ENCODE measurements at regions not wholly inside any gene's neighbourhood (a gene's known extent, or its start where the extent isn't known, plus 50 kb on each side); places are given as distances from the start of the nearest gene placed in this dataset.

DNA sequence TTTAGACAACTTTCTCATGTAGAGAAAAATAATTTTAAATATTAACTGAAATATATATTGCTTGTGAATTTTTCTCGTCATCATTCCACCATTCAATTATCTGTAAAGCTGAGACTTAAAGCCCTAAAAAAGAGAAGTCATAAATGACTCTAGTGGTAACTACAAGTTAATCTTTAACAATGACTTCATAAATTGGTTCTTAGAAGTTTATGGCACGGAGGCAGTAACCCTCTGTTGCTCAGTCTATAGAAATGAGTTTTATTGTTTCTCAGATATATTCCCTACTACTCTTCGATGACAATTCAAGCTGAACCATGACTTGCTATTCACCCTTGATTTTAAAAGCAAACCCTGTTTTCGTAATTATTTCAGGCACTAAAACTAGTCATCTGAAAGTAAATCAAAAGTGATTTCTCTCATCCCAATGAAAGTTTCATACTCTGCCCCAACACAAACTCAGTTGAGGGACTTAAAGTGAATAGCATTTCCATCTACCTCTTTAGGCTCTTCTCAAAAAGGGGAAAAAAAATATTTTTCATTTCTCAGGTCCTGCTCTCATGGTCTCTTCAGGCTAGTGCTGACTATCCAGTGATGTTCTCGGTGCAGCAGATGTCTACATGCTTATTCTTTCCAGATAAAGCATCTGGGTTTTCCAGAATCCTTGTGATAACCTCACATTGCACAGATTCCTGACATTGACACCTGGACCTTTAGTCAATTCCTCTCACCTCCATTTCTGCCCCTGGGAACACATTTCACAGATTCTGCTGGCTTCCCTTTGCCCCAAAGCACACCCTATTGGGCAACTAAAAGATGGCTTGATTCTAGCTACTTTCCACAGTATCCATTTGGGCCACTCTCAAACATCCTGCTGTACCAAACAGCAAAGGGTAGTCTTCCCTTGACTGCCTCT, 207.8 kb upstream of the LRATD1 start:
- Mint-ChIP-seq H3K4me1 (ENCODE audit: low read depth) (peaks cover 4% of the 10 kb centered on the region), H3K9me3 (ENCODE audit: low read depth) (peaks cover 9% of the 10 kb centered on the region), H3K27me3 (no peaks in the 10 kb centered on the region), H3K36me3 (ENCODE audit: insufficient read depth) (no peaks in the 10 kb centered on the region), H3K4me3 (ENCODE audit: low read depth) (no peak overlapping the region), H3K27ac (no peak overlapping the region)
- DNase-seq (ENCODE audit: low spot score, unreplicated experiment) = no peak
- TF ChIP-seq, protein P1, sequence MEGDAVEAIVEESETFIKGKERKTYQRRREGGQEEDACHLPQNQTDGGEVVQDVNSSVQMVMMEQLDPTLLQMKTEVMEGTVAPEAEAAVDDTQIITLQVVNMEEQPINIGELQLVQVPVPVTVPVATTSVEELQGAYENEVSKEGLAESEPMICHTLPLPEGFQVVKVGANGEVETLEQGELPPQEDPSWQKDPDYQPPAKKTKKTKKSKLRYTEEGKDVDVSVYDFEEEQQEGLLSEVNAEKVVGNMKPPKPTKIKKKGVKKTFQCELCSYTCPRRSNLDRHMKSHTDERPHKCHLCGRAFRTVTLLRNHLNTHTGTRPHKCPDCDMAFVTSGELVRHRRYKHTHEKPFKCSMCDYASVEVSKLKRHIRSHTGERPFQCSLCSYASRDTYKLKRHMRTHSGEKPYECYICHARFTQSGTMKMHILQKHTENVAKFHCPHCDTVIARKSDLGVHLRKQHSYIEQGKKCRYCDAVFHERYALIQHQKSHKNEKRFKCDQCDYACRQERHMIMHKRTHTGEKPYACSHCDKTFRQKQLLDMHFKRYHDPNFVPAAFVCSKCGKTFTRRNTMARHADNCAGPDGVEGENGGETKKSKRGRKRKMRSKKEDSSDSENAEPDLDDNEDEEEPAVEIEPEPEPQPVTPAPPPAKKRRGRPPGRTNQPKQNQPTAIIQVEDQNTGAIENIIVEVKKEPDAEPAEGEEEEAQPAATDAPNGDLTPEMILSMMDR (IDR thresholded peaks at IDR 0.05; ENCODE audit: unreplicated experiment) = no peak

DNA sequence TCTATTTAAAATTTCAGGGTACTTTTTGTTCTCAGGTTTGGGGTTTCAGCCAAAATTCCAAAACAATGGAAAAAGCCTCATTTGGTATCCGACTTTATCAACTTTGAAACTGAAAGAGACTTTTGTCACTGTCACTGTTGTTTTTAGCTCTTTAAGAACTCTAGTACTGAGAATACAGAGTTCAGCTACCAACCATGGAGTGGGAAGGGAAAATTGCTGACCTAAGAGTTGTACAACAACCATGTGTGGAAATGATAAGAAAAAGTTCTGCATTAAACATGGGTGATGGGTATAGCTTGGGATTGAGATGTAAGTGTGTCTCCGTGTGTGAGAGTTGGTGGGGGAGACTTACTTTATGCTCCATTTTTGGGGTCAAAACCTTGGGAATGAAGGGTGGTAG, 206.6 kb upstream of the LRATD1 start:
- Mint-ChIP-seq H3K27ac (no peak overlapping the region), H3K4me3 (ENCODE audit: low read depth) (no peak overlapping the region), H3K27me3 (no peaks in the 10 kb centered on the region), H3K9me3 (ENCODE audit: low read depth) (peaks cover 9% of the 10 kb centered on the region), H3K36me3 (ENCODE audit: insufficient read depth) (no peaks in the 10 kb centered on the region), H3K4me1 (ENCODE audit: low read depth) (peaks cover 4% of the 10 kb centered on the region)
- TF ChIP-seq, protein P1 (IDR thresholded peaks at IDR 0.05; ENCODE audit: unreplicated experiment) = no peak
- no peak for DNase-seq (ENCODE audit: low spot score, unreplicated experiment)

DNA sequence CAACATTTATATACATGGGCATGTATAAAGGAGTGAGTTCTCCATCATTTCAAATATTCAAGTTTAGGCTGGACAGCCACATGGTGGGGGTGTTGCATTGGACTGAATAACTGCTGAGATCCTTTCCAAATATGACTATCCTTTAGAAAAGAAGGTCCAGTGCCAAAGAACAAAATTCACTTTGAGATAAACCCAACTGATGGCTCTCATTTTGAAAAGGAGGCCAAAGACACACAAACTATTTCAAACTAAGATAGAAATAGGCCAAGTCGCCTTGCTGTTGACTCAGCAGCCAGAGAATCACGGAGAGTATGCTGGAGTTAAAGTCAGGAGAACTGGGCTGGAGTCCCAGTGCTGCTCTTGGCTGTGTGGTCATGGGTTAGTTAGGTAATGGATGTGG, 204.5 kb upstream of the LRATD1 start:
- H3K36me3 Mint-ChIP-seq (ENCODE audit: insufficient read depth) = no peaks in the 10 kb centered on the region
- peaks cover 4% of the 10 kb centered on the region for H3K4me1 Mint-ChIP-seq (ENCODE audit: low read depth)
- TF ChIP-seq, protein P1 (IDR thresholded peaks at IDR 0.05; ENCODE audit: unreplicated experiment) = no peak
- no peak overlapping the region for H3K27ac Mint-ChIP-seq
- H3K4me3 Mint-ChIP-seq (ENCODE audit: low read depth) = no peak overlapping the region
- no peaks in the 10 kb centered on the region for H3K27me3 Mint-ChIP-seq
- H3K9me3 Mint-ChIP-seq (ENCODE audit: low read depth) = peaks cover 9% of the 10 kb centered on the region
- no peak for DNase-seq (ENCODE audit: low spot score, unreplicated experiment)

DNA sequence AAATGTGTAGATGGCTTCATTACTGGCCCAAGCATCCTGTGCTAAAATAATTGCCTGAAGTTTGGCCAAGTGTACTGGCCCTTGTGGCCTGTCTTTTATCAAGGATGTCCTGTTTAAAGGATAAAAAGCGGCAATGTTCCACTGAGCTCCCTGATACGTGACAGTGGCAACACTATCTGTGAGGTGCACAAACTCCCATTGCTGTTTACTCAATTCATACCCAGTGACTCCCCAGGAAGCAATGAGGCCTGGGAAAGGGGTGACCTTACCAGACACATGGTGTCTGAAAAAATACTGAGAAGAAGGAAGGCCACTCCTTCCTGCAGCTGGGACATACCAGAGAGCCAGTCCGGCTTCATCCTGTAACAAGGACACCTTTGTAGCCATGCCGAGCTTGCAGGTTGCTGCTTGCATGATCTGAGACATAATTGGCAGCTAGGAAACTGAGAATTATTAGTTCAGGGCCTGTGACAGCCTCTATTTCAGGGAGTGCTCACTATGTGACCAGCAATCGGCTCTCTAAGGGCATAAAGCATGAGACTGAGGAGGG, 198.5 kb upstream of the LRATD1 start:
- TF ChIP-seq, protein P1 (IDR thresholded peaks at IDR 0.05; ENCODE audit: unreplicated experiment) = no peak
- DNase-seq (ENCODE audit: low spot score, unreplicated experiment) = no peak
- no peak overlapping the region for H3K4me3 Mint-ChIP-seq (ENCODE audit: low read depth)
- peaks cover 3% of the 10 kb centered on the region for H3K9me3 Mint-ChIP-seq (ENCODE audit: low read depth)
- no peaks in the 10 kb centered on the region for H3K36me3 Mint-ChIP-seq (ENCODE audit: insufficient read depth)
- no peaks in the 10 kb centered on the region for H3K4me1 Mint-ChIP-seq (ENCODE audit: low read depth)
- no peaks in the 10 kb centered on the region for H3K27me3 Mint-ChIP-seq
- H3K27ac Mint-ChIP-seq = no peak overlapping the region

DNA sequence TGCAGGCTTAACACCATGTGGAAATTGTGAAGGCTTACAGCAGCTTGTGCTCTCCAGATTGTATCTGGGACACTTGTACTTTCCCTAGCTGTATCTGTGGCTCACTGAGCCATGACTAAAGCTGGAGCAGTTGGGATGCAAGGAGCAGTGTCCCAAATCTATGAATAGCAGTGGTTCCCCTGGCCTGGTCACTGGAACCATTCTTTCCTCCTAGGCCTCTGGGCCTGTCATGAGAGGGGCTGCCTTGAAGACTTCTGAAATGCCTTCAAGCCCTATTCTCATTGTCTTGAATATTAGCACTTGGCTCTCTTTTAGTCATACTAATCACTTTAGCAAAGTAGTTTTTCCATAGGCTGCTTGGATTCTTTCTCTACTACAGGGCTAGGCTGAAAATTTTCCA, 186.8 kb upstream of the LRATD1 start:
- H3K36me3 Mint-ChIP-seq (ENCODE audit: insufficient read depth) = peaks cover 2% of the 10 kb centered on the region
- no peak overlapping the region for H3K4me3 Mint-ChIP-seq (ENCODE audit: low read depth)
- H3K27ac Mint-ChIP-seq = no peak overlapping the region
- H3K4me1 Mint-ChIP-seq (ENCODE audit: low read depth) = peaks cover 9% of the 10 kb centered on the region
- peaks cover 23% of the 10 kb centered on the region for H3K9me3 Mint-ChIP-seq (ENCODE audit: low read depth)
- H3K27me3 Mint-ChIP-seq = no peaks in the 10 kb centered on the region
- no peak for DNase-seq (ENCODE audit: low spot score, unreplicated experiment)
- TF ChIP-seq, protein P1 (IDR thresholded peaks at IDR 0.05; ENCODE audit: unreplicated experiment) = no peak
